ENCODE measurements at regions not wholly inside any gene's neighbourhood (a gene's known extent, or its start where the extent isn't known, plus 50 kb on each side); places are given as distances from the start of the nearest gene placed in this dataset.

GRCh38 chr14:104267895-104268294 lies 129.5 kb downstream of the KIF26A start:
- Mint-ChIP-seq H3K4me3 (no peak overlapping the region), H3K27ac (no peak overlapping the region), H3K9me3 (no peaks in the 10 kb centered on the region), H3K27me3 (ENCODE audit: low read depth) (no peaks in the 10 kb centered on the region), H3K36me3 (no peaks in the 10 kb centered on the region), H3K4me1 (peaks cover 21% of the 10 kb centered on the region)
- ATAC-seq, result peak; percentile 52
- TF ChIP-seq, protein P1, sequence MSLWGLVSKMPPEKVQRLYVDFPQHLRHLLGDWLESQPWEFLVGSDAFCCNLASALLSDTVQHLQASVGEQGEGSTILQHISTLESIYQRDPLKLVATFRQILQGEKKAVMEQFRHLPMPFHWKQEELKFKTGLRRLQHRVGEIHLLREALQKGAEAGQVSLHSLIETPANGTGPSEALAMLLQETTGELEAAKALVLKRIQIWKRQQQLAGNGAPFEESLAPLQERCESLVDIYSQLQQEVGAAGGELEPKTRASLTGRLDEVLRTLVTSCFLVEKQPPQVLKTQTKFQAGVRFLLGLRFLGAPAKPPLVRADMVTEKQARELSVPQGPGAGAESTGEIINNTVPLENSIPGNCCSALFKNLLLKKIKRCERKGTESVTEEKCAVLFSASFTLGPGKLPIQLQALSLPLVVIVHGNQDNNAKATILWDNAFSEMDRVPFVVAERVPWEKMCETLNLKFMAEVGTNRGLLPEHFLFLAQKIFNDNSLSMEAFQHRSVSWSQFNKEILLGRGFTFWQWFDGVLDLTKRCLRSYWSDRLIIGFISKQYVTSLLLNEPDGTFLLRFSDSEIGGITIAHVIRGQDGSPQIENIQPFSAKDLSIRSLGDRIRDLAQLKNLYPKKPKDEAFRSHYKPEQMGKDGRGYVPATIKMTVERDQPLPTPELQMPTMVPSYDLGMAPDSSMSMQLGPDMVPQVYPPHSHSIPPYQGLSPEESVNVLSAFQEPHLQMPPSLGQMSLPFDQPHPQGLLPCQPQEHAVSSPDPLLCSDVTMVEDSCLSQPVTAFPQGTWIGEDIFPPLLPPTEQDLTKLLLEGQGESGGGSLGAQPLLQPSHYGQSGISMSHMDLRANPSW (CRISPR knock-in tag; conservative IDR thresholded peaks at IDR 0.05; ENCODE audit: low read depth), result no peak
- TF ChIP-seq CREM (CRISPR knock-in tag; IDR thresholded peaks at IDR 0.05) (no peak), TP53 (CRISPR knock-in tag; IDR thresholded peaks at IDR 0.05) (no peak), FOXP1 (CRISPR knock-in tag; IDR thresholded peaks at IDR 0.05; ENCODE audit: borderline replicate concordance) (no peak), NFE2L1 (CRISPR knock-in tag; IDR thresholded peaks at IDR 0.05) (no peak), MYBL2 (CRISPR knock-in tag; IDR thresholded peaks at IDR 0.05) (no peak), ZBTB43 (CRISPR knock-in tag; IDR thresholded peaks at IDR 0.05) (no peak), NR2C2 (CRISPR knock-in tag; IDR thresholded peaks at IDR 0.05) (no peak)
- TF ChIP-seq, protein P2, sequence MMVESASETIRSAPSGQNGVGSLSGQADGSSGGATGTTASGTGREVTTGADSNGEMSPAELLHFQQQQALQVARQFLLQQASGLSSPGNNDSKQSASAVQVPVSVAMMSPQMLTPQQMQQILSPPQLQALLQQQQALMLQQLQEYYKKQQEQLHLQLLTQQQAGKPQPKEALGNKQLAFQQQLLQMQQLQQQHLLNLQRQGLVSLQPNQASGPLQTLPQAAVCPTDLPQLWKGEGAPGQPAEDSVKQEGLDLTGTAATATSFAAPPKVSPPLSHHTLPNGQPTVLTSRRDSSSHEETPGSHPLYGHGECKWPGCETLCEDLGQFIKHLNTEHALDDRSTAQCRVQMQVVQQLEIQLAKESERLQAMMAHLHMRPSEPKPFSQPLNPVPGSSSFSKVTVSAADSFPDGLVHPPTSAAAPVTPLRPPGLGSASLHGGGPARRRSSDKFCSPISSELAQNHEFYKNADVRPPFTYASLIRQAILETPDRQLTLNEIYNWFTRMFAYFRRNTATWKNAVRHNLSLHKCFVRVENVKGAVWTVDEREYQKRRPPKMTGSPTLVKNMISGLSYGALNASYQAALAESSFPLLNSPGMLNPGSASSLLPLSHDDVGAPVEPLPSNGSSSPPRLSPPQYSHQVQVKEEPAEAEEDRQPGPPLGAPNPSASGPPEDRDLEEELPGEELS (CRISPR knock-in tag; IDR thresholded peaks at IDR 0.05), result no peak
- ChIA-PET CTCF (interaction anchor here (0.8 to 2.0 kb wide), 6 partner anchors 24 to 296 kb away, joined by 3 to 10 read pairs (median 4); no protein-coding TSS in a partner anchor), POLR2A (interaction anchor here (0.6 kb wide), 1 partner anchor 19 kb away, joined by 3 read pairs; no protein-coding TSS in a partner anchor)
- DNase-seq (ENCODE audit: low spot score), result peak; percentile 14

DNA sequence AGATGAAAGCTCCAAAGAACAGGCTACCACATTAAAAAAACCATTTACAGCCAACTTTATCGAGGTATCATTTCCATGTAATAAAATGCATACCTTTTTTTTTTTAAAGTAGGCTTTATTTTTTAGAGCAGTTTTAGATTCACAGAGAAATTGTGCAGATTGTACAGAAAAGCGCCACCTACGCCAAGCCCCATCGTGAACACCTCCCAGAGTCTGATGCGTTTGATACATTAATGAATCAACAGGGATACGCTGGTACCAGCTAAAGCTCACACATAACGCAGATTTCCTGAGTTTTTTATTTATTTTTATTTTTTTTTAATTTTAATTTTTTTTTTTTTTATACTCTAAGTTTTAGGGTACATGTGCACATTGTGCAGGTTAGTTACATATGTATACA lies 129.9 kb downstream of the KIF26A start:
- no peak overlapping the region for H3K4me3 Mint-ChIP-seq
- ChIA-PET POLR2A (interaction anchor here (0.6 kb wide), 1 partner anchor 19 kb away, joined by 3 read pairs; no protein-coding TSS in a partner anchor), CTCF (interaction anchor here (0.8 to 2.0 kb wide), 5 partner anchors 24 to 102 kb away, joined by 3 to 10 read pairs (median 3); no protein-coding TSS in a partner anchor)
- H3K36me3 Mint-ChIP-seq, result no peaks in the 10 kb centered on the region
- no peaks in the 10 kb centered on the region for H3K27me3 Mint-ChIP-seq (ENCODE audit: low read depth)
- H3K9me3 Mint-ChIP-seq, result no peaks in the 10 kb centered on the region
- no peak for ATAC-seq
- TF ChIP-seq, protein P3, sequence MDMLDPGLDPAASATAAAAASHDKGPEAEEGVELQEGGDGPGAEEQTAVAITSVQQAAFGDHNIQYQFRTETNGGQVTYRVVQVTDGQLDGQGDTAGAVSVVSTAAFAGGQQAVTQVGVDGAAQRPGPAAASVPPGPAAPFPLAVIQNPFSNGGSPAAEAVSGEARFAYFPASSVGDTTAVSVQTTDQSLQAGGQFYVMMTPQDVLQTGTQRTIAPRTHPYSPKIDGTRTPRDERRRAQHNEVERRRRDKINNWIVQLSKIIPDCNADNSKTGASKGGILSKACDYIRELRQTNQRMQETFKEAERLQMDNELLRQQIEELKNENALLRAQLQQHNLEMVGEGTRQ (CRISPR knock-in tag; IDR thresholded peaks at IDR 0.05), result no peak
- no peak for TF ChIP-seq ESRRA (CRISPR knock-in tag; IDR thresholded peaks at IDR 0.05; ENCODE audit: borderline replicate concordance)
- TF ChIP-seq ZNF317 (CRISPR knock-in tag; IDR thresholded peaks at IDR 0.05; ENCODE audit: borderline replicate concordance, low read depth), result no peak
- TF ChIP-seq ZNF138 (CRISPR knock-in tag; conservative IDR thresholded peaks at IDR 0.05), result no peak
- no peak for TF ChIP-seq NR2C2 (CRISPR knock-in tag; IDR thresholded peaks at IDR 0.05)
- TF ChIP-seq ARID4B (CRISPR knock-in tag; IDR thresholded peaks at IDR 0.05; ENCODE audit: borderline replicate concordance), result no peak
- TF ChIP-seq CBFB (CRISPR knock-in tag; IDR thresholded peaks at IDR 0.05; ENCODE audit: low read depth), result no peak
- no peak for TF ChIP-seq ZNF423 (CRISPR knock-in tag; IDR thresholded peaks at IDR 0.05)
- TF ChIP-seq ATF1 (CRISPR knock-in tag; IDR thresholded peaks at IDR 0.05), result no peak
- TF ChIP-seq, protein P4, sequence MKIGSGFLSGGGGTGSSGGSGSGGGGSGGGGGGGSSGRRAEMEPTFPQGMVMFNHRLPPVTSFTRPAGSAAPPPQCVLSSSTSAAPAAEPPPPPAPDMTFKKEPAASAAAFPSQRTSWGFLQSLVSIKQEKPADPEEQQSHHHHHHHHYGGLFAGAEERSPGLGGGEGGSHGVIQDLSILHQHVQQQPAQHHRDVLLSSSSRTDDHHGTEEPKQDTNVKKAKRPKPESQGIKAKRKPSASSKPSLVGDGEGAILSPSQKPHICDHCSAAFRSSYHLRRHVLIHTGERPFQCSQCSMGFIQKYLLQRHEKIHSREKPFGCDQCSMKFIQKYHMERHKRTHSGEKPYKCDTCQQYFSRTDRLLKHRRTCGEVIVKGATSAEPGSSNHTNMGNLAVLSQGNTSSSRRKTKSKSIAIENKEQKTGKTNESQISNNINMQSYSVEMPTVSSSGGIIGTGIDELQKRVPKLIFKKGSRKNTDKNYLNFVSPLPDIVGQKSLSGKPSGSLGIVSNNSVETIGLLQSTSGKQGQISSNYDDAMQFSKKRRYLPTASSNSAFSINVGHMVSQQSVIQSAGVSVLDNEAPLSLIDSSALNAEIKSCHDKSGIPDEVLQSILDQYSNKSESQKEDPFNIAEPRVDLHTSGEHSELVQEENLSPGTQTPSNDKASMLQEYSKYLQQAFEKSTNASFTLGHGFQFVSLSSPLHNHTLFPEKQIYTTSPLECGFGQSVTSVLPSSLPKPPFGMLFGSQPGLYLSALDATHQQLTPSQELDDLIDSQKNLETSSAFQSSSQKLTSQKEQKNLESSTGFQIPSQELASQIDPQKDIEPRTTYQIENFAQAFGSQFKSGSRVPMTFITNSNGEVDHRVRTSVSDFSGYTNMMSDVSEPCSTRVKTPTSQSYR (CRISPR knock-in tag; IDR thresholded peaks at IDR 0.05), result no peak
- H3K27ac Mint-ChIP-seq, result no peak overlapping the region
- peaks cover 21% of the 10 kb centered on the region for H3K4me1 Mint-ChIP-seq
- no peak for DNase-seq (ENCODE audit: low spot score)

Measured in WTC11 (cell line).